ENCODE measurements at regions not wholly inside any gene's neighbourhood (a gene's known extent, or its start where the extent isn't known, plus 50 kb on each side); places are given as distances from the start of the nearest gene placed in this dataset.

DNA sequence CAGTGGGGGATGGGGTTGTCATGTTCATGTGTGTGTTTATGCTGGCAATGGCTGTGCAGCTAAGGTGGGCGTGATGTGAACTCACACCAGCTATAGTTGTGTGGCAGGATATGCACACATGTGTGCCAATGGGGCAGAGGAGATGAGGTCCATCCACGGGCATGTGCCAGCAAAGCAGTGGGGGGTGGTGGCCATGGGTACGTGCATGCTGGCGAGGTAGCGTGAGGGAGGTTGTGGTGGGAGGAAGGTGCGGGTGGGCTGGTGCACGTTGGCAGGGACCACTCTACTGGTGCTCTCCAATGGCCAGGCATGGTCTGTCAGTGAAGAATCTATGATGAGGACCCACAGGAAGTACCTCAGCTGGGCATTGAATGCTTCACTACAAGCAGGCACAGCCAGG lies 567.5 kb upstream of the SORCS1 start:
- no peak for TF ChIP-seq CTCF (IDR thresholded peaks at IDR 0.05; ENCODE audit: low read length)
- TF ChIP-seq EZH2 (IDR thresholded peaks at IDR 0.05; ENCODE audit: borderline replicate concordance, low read length): no peak

Measured in OCI-LY1 (cell line).